Uterus (tissue), 2 donors: ENCODE measurements at regions not wholly inside any gene's neighbourhood (a gene's known extent, or its start where the extent isn't known, plus 50 kb on each side); places are given as distances from the start of the nearest gene placed in this dataset.
"Not testable (repeated sequence)": the region's sequence is repeated elsewhere in the genome, so short reads cannot be mapped to it uniquely, and the experiment has no call there.

ENCODE experiments used
- CTCF ChIP-seq, 4 experiments: fragments of 200-600 bp in 2 of 4; fragments of 450-650 bp in 2 of 4; sonication (generic) in 2 of 4; IDR thresholded peaks; one replicate each; pipeline ENCODE4 v1.5.1; 2016 to 2019; ENCODE audit warnings: antibody characterized with exemption in 4 of 4, mild to moderate bottlenecking in 2 of 4, moderate library complexity in 1 of 4
- POLR2A ChIP-seq, 2 donors: fragments of 450-650 bp; IDR thresholded peaks; one replicate each; pipeline ENCODE4 v1.6.1; 2016; ENCODE audit warnings: antibody characterized with exemption in 2 of 2, mild to moderate bottlenecking in 1 of 2, moderate library complexity in 1 of 2

DNA sequence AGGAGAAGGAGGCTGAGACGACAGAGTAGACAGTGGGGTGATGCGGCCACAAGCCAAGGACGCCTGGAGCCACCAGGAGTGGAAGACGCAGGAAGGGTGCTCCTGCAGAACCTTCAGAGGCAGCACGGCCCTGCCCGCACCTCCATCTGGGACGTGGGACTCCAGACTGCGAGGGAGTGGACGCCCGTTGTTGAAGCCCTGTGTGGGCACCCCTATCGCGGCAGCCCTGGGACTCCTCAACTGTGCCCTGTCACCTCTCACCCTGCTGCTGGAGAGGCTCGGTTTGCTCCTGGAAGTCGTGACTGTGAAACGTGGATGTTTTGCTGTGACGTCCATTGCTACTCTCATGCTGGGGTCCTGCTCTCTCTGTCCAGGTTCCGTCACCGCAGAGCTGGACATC lies 100.6 kb upstream of the LRPAP1 start:
- TF ChIP-seq POLR2A, CTCF (IDR thresholded peaks at IDR 0.05): not testable (repeated sequence)
